Ascending aorta (tissue), 2 donors: ENCODE measurements at regions not wholly inside any gene's neighbourhood (a gene's known extent, or its start where the extent isn't known, plus 50 kb on each side); places are given as distances from the start of the nearest gene placed in this dataset.

Experiments
- DNase-seq, 2 donors: peaks; one replicate each; pipeline ENCODE4 v3.0.0-alpha.2; 2019; ENCODE audit warnings: low spot score in 2 of 2
- H3K27ac ChIP-seq, 2 donors: fragments of 200-600 bp; sonication (generic); one replicate each; pipeline ENCODE4 v1.5.1; 2016 to 2017; ENCODE audit warnings: mild to moderate bottlenecking in 1 of 2
- H3K27me3 ChIP-seq: fragments of 200-600 bp; sonication (generic); one replicate; pipeline ENCODE4 v1.5.1; 2017
- H3K36me3 ChIP-seq, 2 donors: fragments of 200-600 bp; sonication (generic); one replicate each; pipeline ENCODE4 v1.5.1; 2016
- H3K4me1 ChIP-seq, 2 donors: fragments of 200-600 bp; sonication (generic); one replicate each; pipeline ENCODE4 v1.5.1; 2016 to 2017; ENCODE audit warnings: mild to moderate bottlenecking in 1 of 2
- H3K4me3 ChIP-seq, 2 donors: fragments of 200-600 bp; sonication (generic); one replicate each; pipeline ENCODE4 v1.5.1; 2016 to 2017; ENCODE audit warnings: mild to moderate bottlenecking in 1 of 2
- H3K9me3 ChIP-seq, 2 donors: fragments of 200-600 bp; sonication (generic); one replicate each; pipeline ENCODE4 v1.5.1; 2016
- intact Hi-C: fragments of 100-400 bp; cut with DNase I; formaldehyde crosslinking; loops from one replicate; pipeline ENCODE4 v1.15.1; 2023
- TF ChIP-seq, protein P1 (sequence below), 3 experiments: fragments of 200-600 bp in 2 of 3; fragments of 450-650 bp in 1 of 3; sonication (generic) in 2 of 3; IDR thresholded peaks; one replicate each; pipeline ENCODE4 v1.5.1; 2016 to 2019; ENCODE audit warnings: antibody characterized with exemption in 3 of 3, mild to moderate bottlenecking in 1 of 3, moderate library complexity in 1 of 3

DNA sequence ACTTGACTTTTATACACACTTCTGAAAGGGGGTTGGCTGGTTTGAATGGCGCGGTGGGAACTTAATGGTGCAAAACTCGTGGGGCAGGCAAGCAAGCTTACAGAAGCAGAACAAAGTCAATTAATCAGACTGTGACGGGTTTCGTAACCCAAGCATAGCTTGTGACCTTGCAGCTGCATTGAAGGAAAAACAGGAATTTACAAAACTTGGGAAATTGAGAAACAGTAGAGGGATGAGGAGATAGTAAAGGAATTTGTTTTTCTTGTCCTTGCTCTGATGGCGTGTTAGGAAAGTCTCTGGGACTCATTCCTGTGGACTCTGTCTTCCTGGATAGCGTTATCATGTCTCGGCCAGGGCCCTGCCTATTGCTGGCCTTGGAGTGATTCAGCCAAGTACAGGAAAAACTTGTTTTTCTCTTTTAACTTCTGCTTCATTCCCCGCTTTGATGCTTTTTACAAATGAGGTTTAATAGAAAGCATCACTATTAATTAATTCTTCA lies 220.0 kb upstream of the KCND2 start:
- no peak overlapping the region for H3K27ac ChIP-seq
- H3K27me3 ChIP-seq: no peaks in the 10 kb centered on the region
- no peaks in the 10 kb centered on the region for H3K4me1 ChIP-seq
- no peaks in the 10 kb centered on the region for H3K36me3 ChIP-seq
- no peaks in the 10 kb centered on the region for H3K9me3 ChIP-seq
- no peak for DNase-seq
- no peak overlapping the region for H3K4me3 ChIP-seq
- TF ChIP-seq, protein P1, sequence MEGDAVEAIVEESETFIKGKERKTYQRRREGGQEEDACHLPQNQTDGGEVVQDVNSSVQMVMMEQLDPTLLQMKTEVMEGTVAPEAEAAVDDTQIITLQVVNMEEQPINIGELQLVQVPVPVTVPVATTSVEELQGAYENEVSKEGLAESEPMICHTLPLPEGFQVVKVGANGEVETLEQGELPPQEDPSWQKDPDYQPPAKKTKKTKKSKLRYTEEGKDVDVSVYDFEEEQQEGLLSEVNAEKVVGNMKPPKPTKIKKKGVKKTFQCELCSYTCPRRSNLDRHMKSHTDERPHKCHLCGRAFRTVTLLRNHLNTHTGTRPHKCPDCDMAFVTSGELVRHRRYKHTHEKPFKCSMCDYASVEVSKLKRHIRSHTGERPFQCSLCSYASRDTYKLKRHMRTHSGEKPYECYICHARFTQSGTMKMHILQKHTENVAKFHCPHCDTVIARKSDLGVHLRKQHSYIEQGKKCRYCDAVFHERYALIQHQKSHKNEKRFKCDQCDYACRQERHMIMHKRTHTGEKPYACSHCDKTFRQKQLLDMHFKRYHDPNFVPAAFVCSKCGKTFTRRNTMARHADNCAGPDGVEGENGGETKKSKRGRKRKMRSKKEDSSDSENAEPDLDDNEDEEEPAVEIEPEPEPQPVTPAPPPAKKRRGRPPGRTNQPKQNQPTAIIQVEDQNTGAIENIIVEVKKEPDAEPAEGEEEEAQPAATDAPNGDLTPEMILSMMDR (IDR thresholded peaks at IDR 0.05): no peak
- intact Hi-C loops: no loop called here

DNA sequence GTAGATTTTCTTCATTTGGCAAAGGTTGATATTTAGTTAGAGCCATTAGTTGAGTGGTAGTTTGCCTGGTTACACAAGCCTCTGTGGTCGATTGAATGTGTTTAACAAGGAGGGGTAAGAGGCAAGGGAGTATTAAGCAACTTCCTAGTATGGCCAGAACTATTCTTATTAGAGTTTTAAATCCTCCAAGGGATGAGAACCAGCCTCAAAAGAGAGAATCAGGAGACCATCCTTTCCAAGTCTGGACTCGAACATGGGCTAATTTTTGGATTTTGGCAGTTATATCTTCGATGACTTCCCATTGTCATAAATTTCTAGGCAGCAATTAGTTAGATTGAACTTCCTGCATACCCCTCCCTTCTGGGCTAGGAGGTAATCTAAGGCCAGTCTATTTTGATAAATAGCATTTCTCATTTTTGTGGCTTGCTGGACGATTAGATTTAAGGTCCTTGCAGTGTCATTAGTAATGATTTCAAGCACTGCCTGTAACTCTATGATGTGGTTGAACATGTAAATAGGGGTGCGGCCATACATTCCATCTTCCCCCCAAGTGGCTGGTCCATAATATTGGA lies 219.5 kb upstream of the KCND2 start:
- H3K27me3 ChIP-seq: no peaks in the 10 kb centered on the region
- no peak overlapping the region for H3K4me3 ChIP-seq
- TF ChIP-seq, protein P1 (IDR thresholded peaks at IDR 0.05): no peak
- no peak for DNase-seq
- intact Hi-C loops: no loop called here
- H3K9me3 ChIP-seq: no peaks in the 10 kb centered on the region
- H3K27ac ChIP-seq: no peak overlapping the region
- H3K4me1 ChIP-seq: no peaks in the 10 kb centered on the region
- no peaks in the 10 kb centered on the region for H3K36me3 ChIP-seq

DNA sequence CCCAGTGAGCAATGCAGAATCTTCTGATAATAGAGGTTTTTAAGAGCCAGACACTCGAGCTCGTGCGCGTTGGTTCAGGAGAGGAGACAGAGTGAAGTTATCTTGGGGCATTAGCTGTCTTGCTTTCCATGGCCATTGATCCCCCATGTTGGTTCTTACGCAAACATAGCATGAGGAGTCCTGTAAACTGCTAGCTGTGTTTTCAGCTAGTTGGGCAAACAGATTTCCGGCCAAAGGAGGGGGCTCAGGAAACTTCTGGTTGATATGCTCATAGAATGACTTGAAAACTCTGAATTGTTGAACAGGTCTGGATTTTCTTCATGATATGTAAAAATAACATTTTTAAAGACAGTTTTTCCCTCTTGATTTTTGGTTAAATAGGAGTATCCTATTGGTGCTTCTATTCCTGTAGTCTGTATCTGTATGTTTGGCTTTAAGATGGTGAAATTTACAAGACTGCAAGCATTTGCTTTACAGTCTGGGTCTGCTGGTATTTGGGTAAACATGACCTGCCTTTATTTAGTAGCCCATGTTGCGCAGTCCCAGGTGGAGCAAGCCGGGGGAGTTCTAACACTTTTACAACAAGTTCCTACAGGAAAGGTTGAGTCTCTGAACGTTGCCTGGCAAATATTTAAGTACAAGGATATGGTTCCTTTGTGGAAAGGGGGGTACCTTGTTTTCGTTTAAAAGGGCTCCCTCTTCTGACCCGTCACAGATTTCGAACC lies 218.4 kb upstream of the KCND2 start:
- Histone ChIP-seq H3K9me3 (no peaks in the 10 kb centered on the region), H3K36me3 (no peaks in the 10 kb centered on the region), H3K27me3 (no peaks in the 10 kb centered on the region), H3K4me1 (no peaks in the 10 kb centered on the region), H3K4me3 (no peak overlapping the region), H3K27ac (no peak overlapping the region)
- TF ChIP-seq, protein P1 (IDR thresholded peaks at IDR 0.05): no peak
- no peak for DNase-seq
- intact Hi-C loops: no loop called here

DNA sequence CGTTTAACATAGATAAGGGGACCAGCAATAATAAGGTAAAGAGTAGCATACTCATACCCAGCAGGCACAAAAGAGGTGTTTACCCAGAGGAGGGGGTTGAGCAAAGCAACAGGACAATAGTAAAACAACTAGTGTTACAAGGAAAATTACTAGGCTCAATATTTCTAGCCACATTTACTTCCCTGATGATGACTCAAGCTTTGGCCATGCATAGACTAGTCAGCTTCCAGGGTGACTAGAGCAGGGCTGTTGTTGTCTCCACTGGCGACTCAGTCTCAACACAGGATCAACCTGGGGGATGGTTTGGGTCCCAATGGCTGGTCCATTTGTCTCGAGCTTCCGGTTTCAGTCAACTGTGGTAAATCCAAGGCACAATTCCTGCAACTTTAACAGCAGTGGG lies 217.7 kb upstream of the KCND2 start:
- no peak overlapping the region for H3K27ac ChIP-seq
- no peaks in the 10 kb centered on the region for H3K27me3 ChIP-seq
- intact Hi-C loops: no loop called here
- H3K4me3 ChIP-seq: no peak overlapping the region
- TF ChIP-seq, protein P1 (IDR thresholded peaks at IDR 0.05): no peak
- no peak for DNase-seq
- no peaks in the 10 kb centered on the region for H3K9me3 ChIP-seq
- no peaks in the 10 kb centered on the region for H3K36me3 ChIP-seq
- H3K4me1 ChIP-seq: no peaks in the 10 kb centered on the region

DNA sequence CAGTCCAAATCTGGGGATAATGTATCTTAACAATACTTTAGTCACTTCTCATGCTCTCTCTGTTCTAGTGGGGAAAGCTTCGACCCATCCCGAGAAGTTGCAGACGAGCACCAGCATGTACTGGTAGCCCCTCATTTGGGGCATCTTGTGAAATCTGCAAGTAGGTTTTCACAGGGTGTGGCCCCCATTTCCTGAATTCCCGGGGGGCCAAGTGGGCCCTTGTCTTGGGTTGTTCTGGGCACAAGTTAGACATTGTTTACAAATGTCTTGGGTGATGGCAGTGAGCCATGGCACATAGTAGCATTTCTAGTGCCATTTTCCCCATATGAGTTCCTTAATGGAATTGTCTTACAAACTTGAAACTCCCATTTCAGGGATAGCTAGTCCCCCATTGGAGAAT lies 216.7 kb upstream of the KCND2 start:
- no peak overlapping the region for H3K27ac ChIP-seq
- TF ChIP-seq, protein P1 (IDR thresholded peaks at IDR 0.05): no peak
- intact Hi-C loops: no loop called here
- H3K36me3 ChIP-seq: no peaks in the 10 kb centered on the region
- no peak overlapping the region for H3K4me3 ChIP-seq
- H3K4me1 ChIP-seq: no peaks in the 10 kb centered on the region
- no peak for DNase-seq
- H3K9me3 ChIP-seq: no peaks in the 10 kb centered on the region
- H3K27me3 ChIP-seq: no peaks in the 10 kb centered on the region
